K562 (cell line): ENCODE measurements at regions not wholly inside any gene's neighbourhood (a gene's known extent, or its start where the extent isn't known, plus 50 kb on each side); places are given as distances from the start of the nearest gene placed in this dataset.

Source experiments
- ATAC-seq: fragments of 200-7000 bp; cut with Tn5 transposase; 3 replicates; pipeline ENCODE4 v1.9.1; 2020; ENCODE audit warnings: moderate library complexity
- BruUV-seq: library from RNA; stranded (reverse); fragments of 400-500 nt; replicated peaks from 2 replicates; lab custom pipeline; 2021; lab: Mats Ljungman, UMichigan
- CTCF ChIA-PET: fragments of 300-600 bp; formaldehyde crosslinking; extraction: SDS; loops from one replicate; lab custom pipeline; 2021; ENCODE audit warnings: low intra/inter-chr PET ratio; lab: Yijun Ruan, JAX
- POLR2A ChIA-PET: fragments of 300-600, 350-650 bp; sonication (Branson Sonifier 250); formaldehyde crosslinking; extraction: SDS; loops from one replicate; lab custom pipeline; 2021; ENCODE audit warnings: antibody characterized with exemption, inconsistent platforms; lab: Yijun Ruan, JAX
- DNase-seq, 4 experiments: peaks; one replicate each; pipeline versions ENCODE4 v3.0.0 to v3.0.0-alpha.2; 2011 to 2018; ENCODE audit warnings: low spot score in 3 of 4, mixed read lengths in 3 of 4; ENCODE audit errors: extremely low read depth in 1 of 4
- FAIRE-seq: peaks from 2 replicates; lab custom pipeline; 2011; peaks lifted over from hg19 to GRCh38; lab: Jason Lieb, UNC
- H2AFZ ChIP-seq: 2 replicates; pipeline ENCODE4 v1.6.0; 2011; ENCODE audit warnings: low read depth, low read length, control low read depth, inconsistent platforms
- H3K27ac ChIP-seq: fragments of 200-600 bp; 3 replicates; pipeline ENCODE4 v1.8.0; 2011; ENCODE audit warnings: low read depth, mild to moderate bottlenecking, control low read depth, inconsistent platforms, low read length, moderate library complexity, mixed read lengths; ENCODE audit errors: extremely low read depth
- H3K27me3 ChIP-seq, 2 experiments: fragments of 300-600 bp in 1 of 2; 2 replicates in 1 of 2; 3 replicates in 1 of 2; pipeline versions ENCODE4 v1.6.0 to v1.8.0; 2011; ENCODE audit warnings: inconsistent platforms in 2 of 2, low read length in 2 of 2, mild to moderate bottlenecking in 1 of 2, mixed read lengths in 1 of 2, moderate library complexity in 1 of 2; ENCODE audit not compliant: control insufficient read depth in 2 of 2, insufficient read depth in 2 of 2
- H3K36me3 ChIP-seq: fragments of 300-600 bp; 3 replicates; pipeline ENCODE4 v1.8.0; 2011; ENCODE audit warnings: mild to moderate bottlenecking, low read length, inconsistent platforms; ENCODE audit not compliant: control insufficient read depth, insufficient read depth
- H3K4me1 ChIP-seq, 2 experiments: fragments of 200-600 bp in 1 of 2; replicated peaks in 1 of 2; 2 replicates in 1 of 2; 3 replicates in 1 of 2; pipeline versions ENCODE4 v1.5.1 to v1.8.0; 2011; ENCODE audit warnings: inconsistent platforms in 2 of 2, low read length in 2 of 2, mild to moderate bottlenecking in 1 of 2, mixed read lengths in 1 of 2, moderate library complexity in 1 of 2; ENCODE audit not compliant: control insufficient read depth in 2 of 2, insufficient read depth in 2 of 2
- H3K4me2 ChIP-seq: 2 replicates; pipeline ENCODE4 v1.6.1; 2011; ENCODE audit warnings: low read length, control low read depth, inconsistent platforms, mixed read lengths; ENCODE audit not compliant: insufficient read depth
- H3K4me3 ChIP-seq: fragments of 200-600 bp; sonication (generic), shearing (Covaris generic); 2 replicates; pipeline ENCODE4 v1.5.1; 2016; ENCODE audit warnings: control low read depth, inconsistent platforms
- H3K79me2 ChIP-seq: fragments of 200-600 bp; 3 replicates; pipeline ENCODE4 v1.8.0; 2011; ENCODE audit warnings: low read length, inconsistent platforms; ENCODE audit not compliant: control insufficient read depth, insufficient read depth
- H3K9ac ChIP-seq, 2 experiments: 2 replicates each; pipeline versions ENCODE4 v1.6.0 to v1.6.1; 2011; ENCODE audit warnings: low read depth in 2 of 2, low read length in 2 of 2, control low read depth in 1 of 2, inconsistent platforms in 1 of 2, mild to moderate bottlenecking in 1 of 2, mixed read lengths in 1 of 2; ENCODE audit not compliant: insufficient read depth in 1 of 2
- H3K9me1 ChIP-seq: one replicate; pipeline ENCODE4 v1.6.0; 2011; ENCODE audit warnings: inconsistent platforms, mild to moderate bottlenecking, low read length, moderate library complexity; ENCODE audit not compliant: control insufficient read depth, insufficient read depth
- H3K9me3 ChIP-seq: replicated peaks from 2 replicates; pipeline ENCODE4 v1.5.1; 2011; ENCODE audit warnings: low read depth, low read length, inconsistent platforms; ENCODE audit not compliant: control insufficient read depth, insufficient read depth
- H4K20me1 ChIP-seq: replicated peaks from 2 replicates; pipeline ENCODE4 v1.6.1; 2011; ENCODE audit warnings: low read length, inconsistent platforms, mixed read lengths; ENCODE audit not compliant: control insufficient read depth, insufficient read depth
- CEBPG ChIP-seq, 3 experiments: fragments of 200-800 bp in 1 of 3; sonication (Bioruptor generic) in 1 of 3; sonication (generic) in 1 of 3; formaldehyde crosslinking in 1 of 3; IDR thresholded peaks in 2 of 3; conservative IDR thresholded peaks in 1 of 3; 2 replicates each; pipeline versions ENCODE4 v1.6.1 to v1.8.0; 2016 to 2022; ENCODE audit warnings: missing compliant biosample characterization in 2 of 3, missing genetic modification characterization in 2 of 3, mild to moderate bottlenecking in 1 of 3, missing genetic modification reagents in 1 of 3
- HNRNPL ChIP-seq: fragments of 200-400 bp; formaldehyde crosslinking; IDR thresholded peaks from 2 replicates; pipeline ENCODE4 v1.6.1; 2017; ENCODE audit warnings: low read depth, mild to moderate bottlenecking, low read length
- NCOR1 ChIP-seq: fragments of 450-650 bp; IDR thresholded peaks from 2 replicates; pipeline ENCODE4 v1.6.1; 2016; ENCODE audit warnings: mild to moderate bottlenecking, moderate library complexity
- NFXL1 ChIP-seq: fragments of 450-650 bp; formaldehyde crosslinking; IDR thresholded peaks from 2 replicates; pipeline ENCODE4 v1.4.0; 2021; ENCODE audit warnings: mild to moderate bottlenecking
- PHF20 ChIP-seq: fragments of 450-650 bp; IDR thresholded peaks from 2 replicates; pipeline ENCODE4 v1.6.1; 2018; ENCODE audit not compliant: partially characterized antibody
- PRPF4 ChIP-seq: fragments of 200-400 bp; formaldehyde crosslinking; IDR thresholded peaks from one replicate; pipeline ENCODE4 v1.6.1; 2017; ENCODE audit warnings: low read length, low read depth, mild to moderate bottlenecking; ENCODE audit not compliant: insufficient read depth, poor library complexity, severe bottlenecking
- RBM25 ChIP-seq: fragments of 200-400 bp; formaldehyde crosslinking; IDR thresholded peaks from 2 replicates; pipeline ENCODE4 v1.6.1; 2018; ENCODE audit warnings: low read length, low read depth, moderate library complexity; ENCODE audit not compliant: severe bottlenecking
- SP1 ChIP-seq: sonication (generic); formaldehyde crosslinking; IDR thresholded peaks from 2 replicates; pipeline ENCODE4 v1.8.1; 2022; ENCODE audit warnings: mild to moderate bottlenecking, missing genetic modification reagents
- TOE1 ChIP-seq, 2 experiments: fragments of 450-650 bp in 1 of 2; sonication (generic) in 1 of 2; formaldehyde crosslinking in 1 of 2; IDR thresholded peaks; 2 replicates each; pipeline versions ENCODE4 v1.7.1 to v1.8.0; 2016 to 2022; ENCODE audit warnings: borderline replicate concordance in 2 of 2, mild to moderate bottlenecking in 2 of 2, antibody characterized with exemption in 1 of 2, inconsistent platforms in 1 of 2, low read depth in 1 of 2, missing genetic modification reagents in 1 of 2, moderate library complexity in 1 of 2
- WGBS: fragments of 100-300 bp; shearing (Covaris generic); methylation state at CpG from one replicate; pipeline ENCODE4 v1.1.6; 2016; ENCODE audit warnings: low coverage, mixed read lengths; ENCODE audit not compliant: insufficient coverage; ENCODE audit errors: missing lambda C conversion rate; 5-methylcytosine and 5-hydroxymethylcytosine counted together
- in situ Hi-C: fragments of 300-500 bp; cut with MboI; formaldehyde crosslinking; loops from 4 replicates; pipeline ENCODE4 v1.15.0; 2018; ENCODE audit warnings: inconsistent platforms, mixed read lengths
- intact Hi-C: fragments of 100-400 bp; cut with micrococcal nuclease; formaldehyde crosslinking; loops from 2 replicates; pipeline ENCODE4 v1.14.2; 2022
- TF ChIP-seq, protein P1 (sequence below): sonication (generic); formaldehyde crosslinking; IDR thresholded peaks from 2 replicates; pipeline ENCODE4 v1.8.0; 2023; ENCODE audit warnings: mild to moderate bottlenecking, missing genetic modification reagents
- TF ChIP-seq, protein P2 (sequence below): fragments of 450-650 bp; formaldehyde crosslinking; IDR thresholded peaks from 2 replicates; pipeline ENCODE4 v1.4.0; 2020; ENCODE audit warnings: mild to moderate bottlenecking, mixed read lengths

DNA sequence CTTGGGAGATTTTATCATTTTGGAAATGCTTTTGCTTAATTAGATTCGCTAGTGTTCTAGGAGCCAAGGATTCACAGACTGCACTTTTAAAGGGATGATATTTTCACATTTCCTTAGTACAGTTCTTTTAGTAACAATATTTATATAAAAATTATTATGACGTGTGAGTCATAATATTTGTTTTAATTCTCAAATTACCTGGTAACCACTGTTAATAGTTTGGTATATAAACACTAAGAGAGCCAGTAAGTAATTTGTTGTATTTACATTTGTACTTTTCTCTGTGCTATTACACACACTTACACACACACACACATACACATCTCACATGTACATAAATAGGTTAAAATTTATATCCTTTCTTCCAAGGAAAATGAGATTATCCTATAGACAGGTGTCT lies 58.8 kb upstream of the RAD23B start:
- Histone ChIP-seq H3K79me2 (no peaks in the 10 kb centered on the region), H4K20me1 (no peaks in the 10 kb centered on the region), H3K9me1 (no peaks in the 10 kb centered on the region), H3K4me1 (no peaks in the 10 kb centered on the region), H3K36me3 (no peaks in the 10 kb centered on the region), H3K27me3 (no peaks in the 10 kb centered on the region; a peak in 2 of 5 replicates), H3K9me3 (no peaks in the 10 kb centered on the region), H2AFZ (no peak overlapping the region), H3K27ac (no peak overlapping the region), H3K9ac (no peak overlapping the region), H3K4me3 (no peak overlapping the region), H3K4me2 (no peak overlapping the region)
- intact Hi-C loops (no loop called here), in situ Hi-C loops (no loop called here)
- DNase-seq (no peak), FAIRE-seq (no peak), ATAC-seq (no peak)
- 0% methylated on average over 2 of the region's 2 CpGs for WGBS
- CTCF ChIA-PET, result no interaction called here
- TF ChIP-seq NCOR1, result no peak
- TF ChIP-seq HNRNPL, result no peak
- POLR2A ChIA-PET, result no interaction called here
- no TSS peak for BruUV-seq

DNA sequence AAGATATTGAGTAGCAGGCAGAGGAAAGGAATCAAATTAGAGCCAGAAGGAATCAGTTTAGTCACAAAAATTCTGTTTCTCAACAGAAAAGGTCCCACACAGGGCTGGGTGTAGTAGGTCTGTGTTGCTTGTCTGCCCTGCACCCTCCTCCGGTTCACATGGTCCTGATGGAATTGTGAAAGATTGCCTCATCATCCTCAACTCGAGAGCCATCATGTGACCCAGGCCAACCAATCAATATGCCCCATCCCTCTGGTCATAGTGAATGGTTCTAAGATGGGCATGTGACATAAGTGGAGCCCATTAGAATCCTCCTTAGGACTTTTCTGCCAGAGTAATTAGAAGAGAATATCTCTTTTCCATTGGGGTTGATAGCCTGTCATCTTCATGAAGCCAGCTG lies 56.7 kb upstream of the RAD23B start:
- ChIA-PET POLR2A (no interaction called here), CTCF (no interaction called here)
- Histone ChIP-seq H3K9me1 (no peaks in the 10 kb centered on the region), H3K27ac (no peak overlapping the region), H3K36me3 (no peaks in the 10 kb centered on the region), H3K27me3 (no peaks in the 10 kb centered on the region; a peak in 2 of 5 replicates), H3K4me2 (no peak overlapping the region), H3K79me2 (no peaks in the 10 kb centered on the region), H3K9ac (no peak overlapping the region), H2AFZ (no peak overlapping the region), H3K4me1 (no peaks in the 10 kb centered on the region), H3K4me3 (no peak overlapping the region), H3K9me3 (no peaks in the 10 kb centered on the region), H4K20me1 (no peaks in the 10 kb centered on the region)
- FAIRE-seq (no peak), DNase-seq (peak; percentile 14 to 47 (median 26)), ATAC-seq (peak; percentile 79)
- in situ Hi-C loops, result no loop called here
- no TSS peak for BruUV-seq
- intact Hi-C loops, result no loop called here
- WGBS, result 5% methylated on average over 2 of the region's 2 CpGs
- no peak for TF ChIP-seq CEBPG (CRISPR knock-in tag; IDR thresholded peaks at IDR 0.05)
- TF ChIP-seq CEBPG (tag; conservative IDR thresholded peaks at IDR 0.05 in 1 of 2, IDR thresholded peaks at IDR 0.05 in 1 of 2), result peak in 1 of 2 experiments; percentile 56; a peak in 2 of 4 replicates
- peak; percentile 10 for TF ChIP-seq RBM25
- no peak for TF ChIP-seq PRPF4
- TF ChIP-seq SP1 (CRISPR knock-in tag), result no peak
- TF ChIP-seq, protein P1, sequence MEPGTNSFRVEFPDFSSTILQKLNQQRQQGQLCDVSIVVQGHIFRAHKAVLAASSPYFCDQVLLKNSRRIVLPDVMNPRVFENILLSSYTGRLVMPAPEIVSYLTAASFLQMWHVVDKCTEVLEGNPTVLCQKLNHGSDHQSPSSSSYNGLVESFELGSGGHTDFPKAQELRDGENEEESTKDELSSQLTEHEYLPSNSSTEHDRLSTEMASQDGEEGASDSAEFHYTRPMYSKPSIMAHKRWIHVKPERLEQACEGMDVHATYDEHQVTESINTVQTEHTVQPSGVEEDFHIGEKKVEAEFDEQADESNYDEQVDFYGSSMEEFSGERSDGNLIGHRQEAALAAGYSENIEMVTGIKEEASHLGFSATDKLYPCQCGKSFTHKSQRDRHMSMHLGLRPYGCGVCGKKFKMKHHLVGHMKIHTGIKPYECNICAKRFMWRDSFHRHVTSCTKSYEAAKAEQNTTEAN, result no peak
- TF ChIP-seq TOE1 (IDR thresholded peaks at IDR 0.05; ENCODE audit: borderline replicate concordance), result 0 out of 2 replicates have a peak, but pooled peaks have one; percentile 33
- TF ChIP-seq TOE1 (CRISPR knock-in tag; IDR thresholded peaks at IDR 0.05; ENCODE audit: borderline replicate concordance, low read depth), result no peak
- TF ChIP-seq, protein P2, sequence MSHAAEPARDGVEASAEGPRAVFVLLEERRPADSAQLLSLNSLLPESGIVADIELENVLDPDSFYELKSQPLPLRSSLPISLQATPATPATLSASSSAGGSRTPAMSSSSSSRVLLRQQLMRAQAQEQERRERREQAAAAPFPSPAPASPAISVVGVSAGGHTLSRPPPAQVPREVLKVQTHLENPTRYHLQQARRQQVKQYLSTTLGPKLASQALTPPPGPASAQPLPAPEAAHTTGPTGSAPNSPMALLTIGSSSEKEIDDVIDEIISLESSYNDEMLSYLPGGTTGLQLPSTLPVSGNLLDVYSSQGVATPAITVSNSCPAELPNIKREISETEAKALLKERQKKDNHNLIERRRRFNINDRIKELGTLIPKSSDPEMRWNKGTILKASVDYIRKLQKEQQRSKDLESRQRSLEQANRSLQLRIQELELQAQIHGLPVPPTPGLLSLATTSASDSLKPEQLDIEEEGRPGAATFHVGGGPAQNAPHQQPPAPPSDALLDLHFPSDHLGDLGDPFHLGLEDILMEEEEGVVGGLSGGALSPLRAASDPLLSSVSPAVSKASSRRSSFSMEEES (CRISPR knock-in tag), result 0 out of 2 replicates have a peak, but pooled peaks have one; percentile 21
- TF ChIP-seq PHF20, result no peak
- TF ChIP-seq NFXL1 (CRISPR knock-in tag), result no peak
